Colonic mucosa (tissue), 4 donors: ENCODE measurements at regions not wholly inside any gene's neighbourhood (a gene's known extent, or its start where the extent isn't known, plus 50 kb on each side); places are given as distances from the start of the nearest gene placed in this dataset.

Experiments used
- DNase-seq: peaks from one replicate; pipeline ENCODE4 v3.0.0-alpha.2; 2020
- H3K27ac ChIP-seq: fragments of 200-600 bp; one replicate; pipeline ENCODE4 v1.8.0; 2021
- H3K27me3 ChIP-seq: fragments of 200-600 bp; one replicate; pipeline ENCODE4 v1.8.0; 2021
- H3K36me3 ChIP-seq: fragments of 200-600 bp; one replicate; pipeline ENCODE4 v1.8.0; 2021
- H3K4me1 ChIP-seq: fragments of 200-600 bp; one replicate; pipeline ENCODE4 v1.8.0; 2021; ENCODE audit warnings: mild to moderate bottlenecking
- H3K4me3 ChIP-seq: fragments of 200-600 bp; one replicate; pipeline ENCODE4 v1.8.0; 2021
- H3K9ac ChIP-seq, 2 donors: one replicate each; pipeline ENCODE4 v1.7.0; 2013; ENCODE audit warnings: control low read depth in 2 of 2, low read depth in 2 of 2, low read length in 2 of 2
- H3K9me3 ChIP-seq: fragments of 200-600 bp; one replicate; pipeline ENCODE4 v1.8.0; 2021
- CTCF ChIP-seq: fragments of 200-600 bp; IDR thresholded peaks from one replicate; pipeline ENCODE4 v1.8.0; 2022; ENCODE audit warnings: antibody characterized with exemption, mild to moderate bottlenecking
- intact Hi-C: fragments of 100-400 bp; cut with DNase I; formaldehyde crosslinking; loops from one replicate; pipeline ENCODE4 v1.14.1; 2022
- donor health status: healthy.
- donor health status: DM: no; HTN: no; CAD: no.
- donor health status: DM: no; HTN: no; CAD: no.

GRCh38 chr3:139289860-139290524 is 53.8 kb upstream of the MRPS22 start:
- DNase-seq: no peak
- H3K27me3 ChIP-seq: no peaks in the 10 kb centered on the region
- no peaks in the 10 kb centered on the region for H3K4me1 ChIP-seq
- no peaks in the 10 kb centered on the region for H3K36me3 ChIP-seq
- no peak overlapping the region for H3K4me3 ChIP-seq
- no peak overlapping the region for H3K9ac ChIP-seq
- intact Hi-C loops: no loop called here
- TF ChIP-seq CTCF: no peak
- no peak overlapping the region for H3K27ac ChIP-seq
- no peaks in the 10 kb centered on the region for H3K9me3 ChIP-seq

DNA sequence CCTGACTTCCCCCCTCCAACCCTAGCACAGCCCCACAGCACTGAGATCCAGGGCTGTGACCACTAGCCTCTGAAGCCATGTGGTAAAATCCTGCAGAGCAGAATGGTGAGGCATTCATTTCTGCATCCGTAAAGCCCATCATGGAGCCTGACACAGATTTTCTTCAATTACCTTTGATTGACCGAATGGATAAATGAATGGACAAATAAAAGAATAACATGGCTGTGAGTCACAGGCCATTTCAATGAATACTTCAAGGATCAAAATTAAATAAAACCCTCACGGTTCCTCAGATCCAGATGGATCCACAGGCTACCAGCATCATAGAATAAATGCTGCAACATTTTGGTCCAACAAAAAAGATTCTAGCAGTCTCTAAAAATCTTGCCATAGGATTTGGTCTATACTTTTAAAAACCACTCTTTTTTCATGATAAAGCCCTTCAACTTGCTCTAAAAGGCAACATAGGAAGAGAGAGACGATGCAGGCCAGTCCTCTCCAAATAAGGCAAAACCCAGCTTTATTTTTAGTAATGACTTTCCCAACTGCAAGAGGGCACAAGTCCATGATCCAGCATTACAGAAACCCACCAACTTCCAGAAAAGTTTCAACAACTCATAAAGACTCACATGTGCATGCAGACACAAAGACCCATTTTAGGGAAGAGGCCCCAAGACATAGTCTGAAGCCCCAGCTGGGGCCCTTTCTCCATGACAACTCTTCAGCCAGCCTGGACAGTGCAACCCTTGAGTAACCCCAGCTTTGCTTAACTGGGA is 52.4 kb upstream of the MRPS22 start:
- H3K9me3 ChIP-seq: no peaks in the 10 kb centered on the region
- intact Hi-C loops: no loop called here
- H3K27me3 ChIP-seq: no peaks in the 10 kb centered on the region

DNA sequence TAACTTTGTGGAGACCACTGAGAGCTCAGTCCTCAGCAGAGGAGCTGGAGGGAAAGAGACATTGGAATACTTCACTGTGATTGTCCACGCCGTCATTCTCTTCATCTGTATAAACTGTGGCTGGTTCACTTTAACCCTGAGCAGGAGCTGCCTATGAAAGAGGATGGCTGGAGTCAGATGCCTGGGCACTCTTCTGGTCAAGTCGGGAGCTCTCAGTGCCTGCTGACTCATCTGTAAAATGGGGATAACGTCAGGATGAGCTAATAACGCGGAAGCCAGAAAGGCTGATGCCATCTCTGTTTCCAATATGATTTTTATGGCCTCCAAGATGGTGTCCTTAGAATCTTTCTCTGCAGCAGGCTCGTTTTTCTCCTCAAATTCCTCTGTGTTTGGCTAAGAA is 51.6 kb upstream of the MRPS22 start:
- Histone ChIP-seq H3K27ac (no peak overlapping the region), H3K27me3 (no peaks in the 10 kb centered on the region), H3K9me3 (no peaks in the 10 kb centered on the region), H3K4me1 (no peaks in the 10 kb centered on the region), H3K9ac (no peak overlapping the region), H3K4me3 (no peak overlapping the region), H3K36me3 (no peaks in the 10 kb centered on the region)
- no peak for DNase-seq
- intact Hi-C loops: no loop called here
- no peak for TF ChIP-seq CTCF

More for the DNA sequence above, 52.4 kb upstream of the MRPS22 start:
- no peaks in the 10 kb centered on the region for H3K36me3 ChIP-seq
- H3K4me1 ChIP-seq: no peaks in the 10 kb centered on the region
- no peak for TF ChIP-seq CTCF
- H3K9ac ChIP-seq: no peak overlapping the region
- no peak overlapping the region for H3K4me3 ChIP-seq
- DNase-seq: no peak
- H3K27ac ChIP-seq: no peak overlapping the region

GRCh38 chr3:139292711-139293664 is 50.8 kb upstream of the MRPS22 start:
- H3K27ac ChIP-seq: no peak overlapping the region
- H3K27me3 ChIP-seq: no peaks in the 10 kb centered on the region
- TF ChIP-seq CTCF: no peak
- no peak overlapping the region for H3K9ac ChIP-seq
- no peaks in the 10 kb centered on the region for H3K36me3 ChIP-seq
- no peaks in the 10 kb centered on the region for H3K4me1 ChIP-seq
- H3K9me3 ChIP-seq: no peaks in the 10 kb centered on the region
- intact Hi-C loops: no loop called here
- no peak overlapping the region for H3K4me3 ChIP-seq
- DNase-seq: no peak

- no peak for TF ChIP-seq CTCF
- no peak overlapping the region for H3K9ac ChIP-seq
- no peak for DNase-seq
- no peaks in the 10 kb centered on the region for H3K27me3 ChIP-seq
- no peaks in the 10 kb centered on the region for H3K4me1 ChIP-seq
- H3K27ac ChIP-seq: no peak overlapping the region
- H3K4me3 ChIP-seq: no peak overlapping the region
- no peaks in the 10 kb centered on the region for H3K36me3 ChIP-seq
- H3K9me3 ChIP-seq: no peaks in the 10 kb centered on the region
- intact Hi-C loops: no loop called here
Measured at GRCh38 chr3:139293665-139294023, 50.2 kb upstream of the MRPS22 start.
